Chondrocyte (in vitro differentiated cells): ENCODE measurements at regions not wholly inside any gene's neighbourhood (a gene's known extent, or its start where the extent isn't known, plus 50 kb on each side); places are given as distances from the start of the nearest gene placed in this dataset.

Experiments
- DNase-seq: peaks from one replicate; pipeline ENCODE4 v3.0.0; 2021; ENCODE audit warnings: mixed read lengths, low spot score
- H3K27ac Mint-ChIP-seq: one replicate; pipeline ENCODE4 v1.8.0; 2021; ENCODE audit warnings: mild to moderate bottlenecking, moderate library complexity, mixed read lengths; ENCODE audit not compliant: unreplicated experiment
- H3K27me3 Mint-ChIP-seq: 2 replicates; pipeline ENCODE4 v1.8.0; 2021; ENCODE audit warnings: low read depth, mixed read lengths
- H3K36me3 Mint-ChIP-seq: 2 replicates; pipeline ENCODE4 v1.8.0; 2021; ENCODE audit warnings: low read depth, mixed read lengths
- H3K4me1 Mint-ChIP-seq: 2 replicates; pipeline ENCODE4 v1.8.0; 2021; ENCODE audit warnings: low read depth, mild to moderate bottlenecking, mixed read lengths
- H3K4me3 Mint-ChIP-seq: one replicate; pipeline ENCODE4 v1.8.0; 2021; ENCODE audit warnings: mild to moderate bottlenecking, moderate library complexity, mixed read lengths; ENCODE audit not compliant: unreplicated experiment
- H3K9me3 Mint-ChIP-seq: 2 replicates; pipeline ENCODE4 v1.8.0; 2021; ENCODE audit warnings: low read depth, mixed read lengths
- TF ChIP-seq, protein P1 (sequence below): fragments of 200-600 bp; sonication (generic); IDR thresholded peaks from 2 replicates; pipeline ENCODE4 v1.5.0; 2021; ENCODE audit warnings: antibody characterized with exemption, mild to moderate bottlenecking, moderate library complexity

DNA sequence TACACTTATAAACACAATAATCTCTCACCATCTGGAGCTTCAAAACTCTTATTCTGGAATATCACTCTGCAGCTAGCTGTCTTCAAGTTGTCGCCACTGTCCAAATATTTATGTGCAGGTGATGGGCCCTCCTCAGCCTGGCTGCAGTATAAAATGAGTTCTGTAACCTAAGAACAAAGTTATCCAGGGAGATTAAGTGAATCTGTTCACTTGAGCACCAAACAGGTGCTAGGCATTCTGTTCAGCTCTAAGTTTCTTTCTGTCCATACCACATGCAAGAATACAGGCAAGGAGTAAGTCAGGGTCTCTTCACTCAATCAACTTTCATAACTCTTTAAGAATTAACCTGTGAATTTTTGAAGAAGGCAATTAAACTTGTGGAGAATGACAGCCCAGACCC is 344.1 kb downstream of the PLK2 start:
- Mint-ChIP-seq H3K27ac (no peak overlapping the region), H3K27me3 (no peaks in the 10 kb centered on the region), H3K4me1 (peaks cover 5% of the 10 kb centered on the region), H3K9me3 (no peaks in the 10 kb centered on the region), H3K36me3 (no peaks in the 10 kb centered on the region), H3K4me3 (no peak overlapping the region)
- DNase-seq: no peak
- TF ChIP-seq, protein P1, sequence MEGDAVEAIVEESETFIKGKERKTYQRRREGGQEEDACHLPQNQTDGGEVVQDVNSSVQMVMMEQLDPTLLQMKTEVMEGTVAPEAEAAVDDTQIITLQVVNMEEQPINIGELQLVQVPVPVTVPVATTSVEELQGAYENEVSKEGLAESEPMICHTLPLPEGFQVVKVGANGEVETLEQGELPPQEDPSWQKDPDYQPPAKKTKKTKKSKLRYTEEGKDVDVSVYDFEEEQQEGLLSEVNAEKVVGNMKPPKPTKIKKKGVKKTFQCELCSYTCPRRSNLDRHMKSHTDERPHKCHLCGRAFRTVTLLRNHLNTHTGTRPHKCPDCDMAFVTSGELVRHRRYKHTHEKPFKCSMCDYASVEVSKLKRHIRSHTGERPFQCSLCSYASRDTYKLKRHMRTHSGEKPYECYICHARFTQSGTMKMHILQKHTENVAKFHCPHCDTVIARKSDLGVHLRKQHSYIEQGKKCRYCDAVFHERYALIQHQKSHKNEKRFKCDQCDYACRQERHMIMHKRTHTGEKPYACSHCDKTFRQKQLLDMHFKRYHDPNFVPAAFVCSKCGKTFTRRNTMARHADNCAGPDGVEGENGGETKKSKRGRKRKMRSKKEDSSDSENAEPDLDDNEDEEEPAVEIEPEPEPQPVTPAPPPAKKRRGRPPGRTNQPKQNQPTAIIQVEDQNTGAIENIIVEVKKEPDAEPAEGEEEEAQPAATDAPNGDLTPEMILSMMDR: no peak

DNA sequence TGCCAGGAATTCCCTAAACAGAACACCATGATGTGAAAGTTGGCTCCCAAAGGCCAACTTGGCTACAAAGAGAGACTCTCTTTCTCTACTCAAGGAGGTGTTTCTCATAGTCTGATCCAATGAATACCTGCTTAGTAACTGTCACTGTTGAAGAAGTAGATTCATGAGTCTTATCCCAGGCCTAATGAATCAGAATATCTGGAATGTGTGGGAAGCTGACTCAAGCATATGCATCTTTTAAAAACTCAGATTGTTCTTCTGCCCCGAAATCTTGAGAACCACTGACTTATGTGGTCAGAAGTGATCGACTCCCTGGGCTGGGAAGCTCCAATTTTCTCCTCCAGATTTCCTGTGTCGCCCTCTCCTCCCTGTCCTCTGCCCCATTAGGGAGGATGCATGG is 345.6 kb downstream of the PLK2 start:
- Mint-ChIP-seq H3K9me3 (no peaks in the 10 kb centered on the region), H3K27me3 (no peaks in the 10 kb centered on the region), H3K36me3 (no peaks in the 10 kb centered on the region), H3K27ac (no peak overlapping the region), H3K4me1 (peaks cover 5% of the 10 kb centered on the region), H3K4me3 (no peak overlapping the region)
- TF ChIP-seq, protein P1: no peak
- DNase-seq: no peak

DNA sequence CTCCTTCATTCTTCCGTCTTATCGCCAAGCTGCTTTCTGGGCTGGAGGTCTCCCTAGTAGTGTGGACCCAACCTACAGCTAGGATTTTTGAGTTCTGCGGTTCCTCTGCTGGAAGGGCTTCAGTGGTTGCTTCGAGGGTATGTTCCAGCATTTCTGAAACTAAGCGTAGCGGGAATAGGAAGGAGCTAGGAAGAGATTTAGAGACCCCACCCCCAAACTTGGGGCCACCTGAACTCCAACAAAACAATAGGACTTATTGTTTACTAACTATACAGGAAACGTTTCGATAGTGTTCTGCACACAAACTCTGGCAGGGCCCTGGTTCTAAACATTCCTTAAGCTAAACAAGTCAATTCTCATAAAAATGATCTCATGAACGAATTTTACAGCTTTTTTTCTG is 346.7 kb downstream of the PLK2 start:
- no peak overlapping the region for H3K4me3 Mint-ChIP-seq
- DNase-seq: no peak
- peaks cover 5% of the 10 kb centered on the region for H3K4me1 Mint-ChIP-seq
- no peaks in the 10 kb centered on the region for H3K9me3 Mint-ChIP-seq
- no peaks in the 10 kb centered on the region for H3K36me3 Mint-ChIP-seq
- TF ChIP-seq, protein P1: no peak
- no peak overlapping the region for H3K27ac Mint-ChIP-seq
- no peaks in the 10 kb centered on the region for H3K27me3 Mint-ChIP-seq

DNA sequence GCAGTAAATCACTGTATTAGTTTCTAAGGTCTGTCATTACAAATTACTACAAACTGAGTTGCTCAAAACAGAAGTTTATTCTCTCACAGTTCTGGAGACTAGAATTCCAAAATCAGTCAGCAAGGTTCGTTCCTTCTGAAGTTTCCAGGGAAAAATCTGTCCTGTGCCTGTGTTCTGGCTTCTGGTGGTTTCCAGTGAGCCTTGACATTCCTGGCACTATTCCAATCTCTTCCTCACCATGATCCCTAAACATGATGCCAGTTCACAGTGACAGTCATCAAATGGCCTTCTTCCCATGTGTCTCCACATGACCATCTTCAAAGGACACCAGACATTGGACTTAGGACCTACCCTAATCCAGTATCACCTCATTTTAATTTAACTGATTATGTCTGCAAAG is 351.4 kb downstream of the PLK2 start:
- TF ChIP-seq, protein P1: no peak
- peaks cover 6% of the 10 kb centered on the region for H3K9me3 Mint-ChIP-seq
- peaks cover 3% of the 10 kb centered on the region for H3K4me1 Mint-ChIP-seq
- H3K4me3 Mint-ChIP-seq: no peak overlapping the region
- H3K36me3 Mint-ChIP-seq: peaks cover 4% of the 10 kb centered on the region
- H3K27ac Mint-ChIP-seq: no peak overlapping the region
- no peaks in the 10 kb centered on the region for H3K27me3 Mint-ChIP-seq
- no peak for DNase-seq

DNA sequence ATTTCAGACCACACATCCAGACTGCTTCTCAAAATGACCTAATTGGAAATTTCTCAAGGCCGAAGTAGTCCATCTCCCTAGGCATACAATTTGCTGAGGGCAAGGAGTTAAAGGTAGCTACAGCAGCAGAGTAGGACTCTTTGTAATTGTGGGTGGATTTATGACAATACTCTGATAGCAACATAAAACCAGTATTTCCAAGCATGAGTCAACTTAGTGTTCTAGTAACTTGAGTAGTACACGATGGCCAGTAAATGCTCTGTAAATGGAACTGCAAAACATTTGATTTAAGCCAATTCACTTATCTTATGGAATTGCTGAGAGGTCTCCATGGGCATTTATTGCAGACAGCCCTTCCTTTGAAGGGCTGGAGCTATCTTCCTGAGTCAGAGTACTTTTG is 352.2 kb downstream of the PLK2 start:
- H3K9me3 Mint-ChIP-seq: peaks cover 6% of the 10 kb centered on the region
- H3K27me3 Mint-ChIP-seq: no peaks in the 10 kb centered on the region
- no peak overlapping the region for H3K27ac Mint-ChIP-seq
- H3K4me3 Mint-ChIP-seq: no peak overlapping the region
- peaks cover 4% of the 10 kb centered on the region for H3K36me3 Mint-ChIP-seq
- peaks cover 3% of the 10 kb centered on the region for H3K4me1 Mint-ChIP-seq
- TF ChIP-seq, protein P1: no peak
- no peak for DNase-seq
